ENCODE measurements at regions not wholly inside any gene's neighbourhood (a gene's known extent, or its start where the extent isn't known, plus 50 kb on each side); places are given as distances from the start of the nearest gene placed in this dataset.
"Not testable (repeated sequence)": the region's sequence is repeated elsewhere in the genome, so short reads cannot be mapped to it uniquely, and the experiment has no call there.

DNA sequence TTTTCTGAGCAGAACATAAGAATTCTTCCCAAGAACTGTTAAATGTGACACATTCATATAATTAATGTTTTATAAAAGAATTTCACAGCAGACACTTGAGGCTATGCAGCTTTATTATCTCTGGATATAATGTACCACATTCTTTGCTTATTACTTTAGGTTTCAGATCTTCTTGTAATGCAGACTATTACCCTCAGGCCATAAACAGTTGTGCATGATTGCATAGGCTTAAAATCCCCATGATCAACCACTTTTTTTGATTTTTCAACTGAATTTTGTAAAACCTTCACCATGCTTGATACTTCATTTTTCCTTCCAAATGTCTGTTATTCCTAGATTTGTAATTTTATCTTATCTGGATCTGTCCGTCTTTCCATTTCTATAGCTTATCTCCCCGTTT is 1355.7 kb downstream of the BRINP3 start:
- no peaks in the 10 kb centered on the region for H3K27me3 ChIP-seq
- no peak for TF ChIP-seq POLR2A (IDR thresholded peaks at IDR 0.05)
- TF ChIP-seq, protein P1, sequence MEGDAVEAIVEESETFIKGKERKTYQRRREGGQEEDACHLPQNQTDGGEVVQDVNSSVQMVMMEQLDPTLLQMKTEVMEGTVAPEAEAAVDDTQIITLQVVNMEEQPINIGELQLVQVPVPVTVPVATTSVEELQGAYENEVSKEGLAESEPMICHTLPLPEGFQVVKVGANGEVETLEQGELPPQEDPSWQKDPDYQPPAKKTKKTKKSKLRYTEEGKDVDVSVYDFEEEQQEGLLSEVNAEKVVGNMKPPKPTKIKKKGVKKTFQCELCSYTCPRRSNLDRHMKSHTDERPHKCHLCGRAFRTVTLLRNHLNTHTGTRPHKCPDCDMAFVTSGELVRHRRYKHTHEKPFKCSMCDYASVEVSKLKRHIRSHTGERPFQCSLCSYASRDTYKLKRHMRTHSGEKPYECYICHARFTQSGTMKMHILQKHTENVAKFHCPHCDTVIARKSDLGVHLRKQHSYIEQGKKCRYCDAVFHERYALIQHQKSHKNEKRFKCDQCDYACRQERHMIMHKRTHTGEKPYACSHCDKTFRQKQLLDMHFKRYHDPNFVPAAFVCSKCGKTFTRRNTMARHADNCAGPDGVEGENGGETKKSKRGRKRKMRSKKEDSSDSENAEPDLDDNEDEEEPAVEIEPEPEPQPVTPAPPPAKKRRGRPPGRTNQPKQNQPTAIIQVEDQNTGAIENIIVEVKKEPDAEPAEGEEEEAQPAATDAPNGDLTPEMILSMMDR (IDR thresholded peaks at IDR 0.05) = no peak
- intact Hi-C loops (cut with DNase I) = no loop called here
- no peak overlapping the region for H3K4me3 ChIP-seq (replicated peaks in 1 of 3)
- H3K9me3 ChIP-seq = no peaks in the 10 kb centered on the region
- DNase-seq = no peak
- H3K4me1 ChIP-seq = no peaks in the 10 kb centered on the region
- no peaks in the 10 kb centered on the region for H3K36me3 ChIP-seq
- H3K27ac ChIP-seq = no peak overlapping the region
- WGBS, 2 donors = 70 to 77% methylated on average over 2 of the region's 2 CpGs

DNA sequence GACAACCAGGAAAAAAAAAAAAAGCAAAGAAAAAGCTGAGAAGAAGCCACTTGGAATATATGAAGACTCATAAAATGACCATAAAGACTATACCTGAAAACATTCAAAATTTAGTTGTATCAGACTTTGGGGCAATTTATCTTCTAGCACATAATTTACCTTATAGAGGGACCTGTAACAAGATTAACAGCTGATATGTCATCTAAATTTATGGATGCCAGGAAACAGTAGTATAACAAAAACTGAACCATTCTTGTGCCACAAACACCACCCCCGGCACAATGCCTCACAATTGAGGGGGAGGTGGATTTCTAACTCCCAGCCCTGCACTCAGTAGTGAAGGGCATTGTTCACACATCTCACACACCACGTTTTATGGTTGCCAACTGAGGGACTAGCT is 1352.0 kb downstream of the BRINP3 start:
- no peak for DNase-seq
- Histone ChIP-seq H3K4me3 (replicated peaks in 1 of 3) (no peak overlapping the region), H3K27me3 (no peaks in the 10 kb centered on the region), H3K27ac (no peak overlapping the region), H3K9me3 (no peaks in the 10 kb centered on the region), H3K36me3 (no peaks in the 10 kb centered on the region), H3K4me1 (no peaks in the 10 kb centered on the region)
- TF ChIP-seq, protein P1 (IDR thresholded peaks at IDR 0.05) = no peak
- no peak for TF ChIP-seq POLR2A (IDR thresholded peaks at IDR 0.05)
- intact Hi-C loops (cut with DNase I) = no loop called here
- 63 to 74% methylated on average over 2 of the region's 2 CpGs for WGBS, 2 donors

DNA sequence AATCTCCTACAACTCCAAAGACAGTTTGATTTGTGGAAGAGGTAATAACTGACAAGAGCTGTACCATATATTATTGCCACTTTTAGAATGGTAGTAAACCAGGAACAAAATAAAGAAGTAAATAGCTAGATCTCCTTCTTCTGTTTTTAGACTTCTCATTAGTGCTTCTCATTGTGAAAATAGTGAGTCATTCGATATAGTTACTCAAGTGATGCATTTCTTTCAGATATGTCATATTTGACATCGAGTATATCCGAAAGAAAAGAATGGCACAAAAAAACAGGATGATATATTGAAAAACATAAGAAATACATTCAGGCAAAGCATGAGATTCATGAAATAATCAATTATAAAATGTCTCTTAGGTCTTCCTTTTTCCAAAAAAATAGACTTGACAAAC is 1346.1 kb downstream of the BRINP3 start:
- H3K4me3 ChIP-seq (replicated peaks in 1 of 3) = no peak overlapping the region
- 95% methylated on average over 3 of the region's 3 CpGs for WGBS, 2 donors
- no peaks in the 10 kb centered on the region for H3K36me3 ChIP-seq
- H3K9me3 ChIP-seq = no peaks in the 10 kb centered on the region
- no peak for DNase-seq
- H3K4me1 ChIP-seq = no peaks in the 10 kb centered on the region
- TF ChIP-seq, protein P1 (IDR thresholded peaks at IDR 0.05) = no peak
- TF ChIP-seq POLR2A (IDR thresholded peaks at IDR 0.05) = no peak
- H3K27me3 ChIP-seq = no peaks in the 10 kb centered on the region
- intact Hi-C loops (cut with DNase I) = no loop called here
- H3K27ac ChIP-seq = no peak overlapping the region

DNA sequence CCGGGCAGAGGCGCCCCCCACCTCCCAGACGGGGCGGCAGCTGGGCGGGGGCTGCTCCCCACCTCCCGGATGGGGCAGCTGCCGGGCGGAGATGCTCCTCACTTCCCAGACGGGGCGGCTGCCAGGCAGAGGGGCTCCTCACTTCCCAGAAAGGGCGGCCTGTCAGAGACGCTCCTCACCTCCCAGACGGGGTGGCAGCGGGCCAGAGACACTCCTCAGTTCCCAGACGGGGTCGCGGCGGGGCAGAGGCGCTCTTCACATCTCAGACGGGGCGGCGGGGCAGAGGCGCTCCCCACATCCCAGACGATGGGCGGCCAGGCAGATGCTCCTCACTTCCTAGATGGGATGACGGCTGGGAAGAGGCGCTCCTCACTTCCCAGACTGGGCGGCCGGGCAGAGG is 1337.9 kb downstream of the BRINP3 start:
- H3K4me3 ChIP-seq (replicated peaks in 1 of 3); H3K4me1 ChIP-seq; DNase-seq; H3K27me3 ChIP-seq; H3K9me3 ChIP-seq; H3K27ac ChIP-seq; intact Hi-C loops (cut with DNase I); H3K36me3 ChIP-seq: not testable (repeated sequence)
- 96 to 97% methylated on average over 21 of the region's 29 CpGs for WGBS, 2 donors

DNA sequence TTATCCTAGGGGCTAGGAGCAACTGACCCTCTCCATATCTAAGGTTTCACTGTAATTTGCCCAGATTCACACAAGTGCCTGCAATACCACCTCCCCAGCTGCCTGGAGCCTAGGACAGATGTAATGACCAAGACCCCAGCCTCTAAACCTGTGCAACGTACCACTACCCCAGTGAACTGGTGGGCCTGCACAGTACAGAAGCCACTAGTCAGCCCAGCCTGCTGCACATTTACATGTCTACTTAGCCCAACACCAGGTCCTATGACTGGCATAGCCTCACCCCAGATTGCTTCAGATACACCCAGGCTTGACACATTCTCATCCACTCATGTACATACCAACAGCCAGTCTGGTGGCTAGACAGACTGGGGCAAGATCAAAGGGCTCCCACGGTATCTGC is 1336.6 kb downstream of the BRINP3 start:
- Histone ChIP-seq H3K27ac (no peak overlapping the region), H3K27me3 (no peaks in the 10 kb centered on the region), H3K36me3 (no peaks in the 10 kb centered on the region), H3K9me3 (no peaks in the 10 kb centered on the region), H3K4me3 (replicated peaks in 1 of 3) (no peak overlapping the region), H3K4me1 (no peaks in the 10 kb centered on the region)
- intact Hi-C loops (cut with DNase I) = no loop called here
- DNase-seq = no peak
- 81 to 86% methylated on average over 1 to 2 of the region's 2 CpGs for WGBS, 2 donors
- TF ChIP-seq POLR2A (IDR thresholded peaks at IDR 0.05) = no peak
- TF ChIP-seq, protein P1 (IDR thresholded peaks at IDR 0.05) = no peak
